Superior temporal gyrus (tissue), 1 donor: ENCODE measurements at regions not wholly inside any gene's neighbourhood (a gene's known extent, or its start where the extent isn't known, plus 50 kb on each side); places are given as distances from the start of the nearest gene placed in this dataset.

Source experiments
- DNase-seq: peaks from one replicate; pipeline ENCODE4 v3.0.0-alpha.2; 2016; ENCODE audit errors: extremely low spot score

- DNase-seq = no peak
Measured at GRCh38 chr11:119906376-119906775, 177.4 kb upstream of the NECTIN1 start.

- DNase-seq = no peak
Measured at GRCh38 chr11:119905162-119905561, 176.2 kb upstream of the NECTIN1 start.

- no peak for DNase-seq
Measured at GRCh38 chr11:119904531-119905035, 175.6 kb upstream of the NECTIN1 start.

- no peak for DNase-seq
Measured at GRCh38 chr11:119903821-119904220, 174.8 kb upstream of the NECTIN1 start.

- no peak for DNase-seq
Measured at GRCh38 chr11:119903389-119903788, 174.4 kb upstream of the NECTIN1 start.

- DNase-seq = no peak
Measured at GRCh38 chr11:119902656-119903231, 173.7 kb upstream of the NECTIN1 start.

GRCh38 chr11:119901657-119902577, 172.9 kb upstream of the NECTIN1 start:
- DNase-seq = no peak

GRCh38 chr11:119899997-119900396, 171.0 kb upstream of the NECTIN1 start:
- no peak for DNase-seq

GRCh38 chr11:119897576-119897975, 168.6 kb upstream of the NECTIN1 start:
- no peak for DNase-seq

GRCh38 chr11:119897046-119897440, 168.0 kb upstream of the NECTIN1 start:
- no peak for DNase-seq

- no peak for DNase-seq
Measured at GRCh38 chr11:119896387-119897045, 167.5 kb upstream of the NECTIN1 start.

GRCh38 chr11:119895981-119896380, 167.0 kb upstream of the NECTIN1 start:
- DNase-seq = no peak

GRCh38 chr11:119894916-119895315, 165.9 kb upstream of the NECTIN1 start:
- no peak for DNase-seq

- DNase-seq = no peak
Measured at GRCh38 chr11:119892311-119892808, 163.4 kb upstream of the NECTIN1 start.

- peak; percentile 73 for DNase-seq
Measured at GRCh38 chr11:119891055-119891768, 162.2 kb upstream of the NECTIN1 start.

GRCh38 chr11:119890466-119890865, 161.5 kb upstream of the NECTIN1 start:
- no peak for DNase-seq

GRCh38 chr11:119889728-119890280, 160.8 kb upstream of the NECTIN1 start:
- DNase-seq = no peak

GRCh38 chr11:119889111-119889510, 160.1 kb upstream of the NECTIN1 start:
- DNase-seq = no peak

GRCh38 chr11:119888119-119888518, 159.1 kb upstream of the NECTIN1 start:
- DNase-seq = no peak

- no peak for DNase-seq
Measured at GRCh38 chr11:119886667-119887230, 157.7 kb upstream of the NECTIN1 start.
